ENCODE measurements at regions not wholly inside any gene's neighbourhood (a gene's known extent, or its start where the extent isn't known, plus 50 kb on each side); places are given as distances from the start of the nearest gene placed in this dataset.
"Not testable (repeated sequence)": the region's sequence is repeated elsewhere in the genome, so short reads cannot be mapped to it uniquely, and the experiment has no call there.

- intact Hi-C loops (cut with DNase I) = no loop called here
- H3K36me3 ChIP-seq = no peaks in the 10 kb centered on the region
- no peak for TF ChIP-seq CTCF (IDR thresholded peaks at IDR 0.05)
- no peak for TF ChIP-seq POLR2AphosphoS5 (IDR thresholded peaks at IDR 0.05)
- no peak for TF ChIP-seq POLR2A (IDR thresholded peaks at IDR 0.05)
- no peaks in the 10 kb centered on the region for H3K9me3 ChIP-seq
- no peak for DNase-seq (ENCODE audit: low spot score)
- H3K27ac ChIP-seq = no peak overlapping the region
- no peak overlapping the region for H3K4me3 ChIP-seq
- no peaks in the 10 kb centered on the region for H3K27me3 ChIP-seq (replicated peaks; ENCODE audit: insufficient read depth)
- WGBS = 91% methylated on average over 3 of the region's 3 CpGs
- H3K4me1 ChIP-seq (replicated peaks) = no peaks in the 10 kb centered on the region
Measured at GRCh38 chr7:16265863-16266458, 155.4 kb downstream of the CRPPA start.

DNA sequence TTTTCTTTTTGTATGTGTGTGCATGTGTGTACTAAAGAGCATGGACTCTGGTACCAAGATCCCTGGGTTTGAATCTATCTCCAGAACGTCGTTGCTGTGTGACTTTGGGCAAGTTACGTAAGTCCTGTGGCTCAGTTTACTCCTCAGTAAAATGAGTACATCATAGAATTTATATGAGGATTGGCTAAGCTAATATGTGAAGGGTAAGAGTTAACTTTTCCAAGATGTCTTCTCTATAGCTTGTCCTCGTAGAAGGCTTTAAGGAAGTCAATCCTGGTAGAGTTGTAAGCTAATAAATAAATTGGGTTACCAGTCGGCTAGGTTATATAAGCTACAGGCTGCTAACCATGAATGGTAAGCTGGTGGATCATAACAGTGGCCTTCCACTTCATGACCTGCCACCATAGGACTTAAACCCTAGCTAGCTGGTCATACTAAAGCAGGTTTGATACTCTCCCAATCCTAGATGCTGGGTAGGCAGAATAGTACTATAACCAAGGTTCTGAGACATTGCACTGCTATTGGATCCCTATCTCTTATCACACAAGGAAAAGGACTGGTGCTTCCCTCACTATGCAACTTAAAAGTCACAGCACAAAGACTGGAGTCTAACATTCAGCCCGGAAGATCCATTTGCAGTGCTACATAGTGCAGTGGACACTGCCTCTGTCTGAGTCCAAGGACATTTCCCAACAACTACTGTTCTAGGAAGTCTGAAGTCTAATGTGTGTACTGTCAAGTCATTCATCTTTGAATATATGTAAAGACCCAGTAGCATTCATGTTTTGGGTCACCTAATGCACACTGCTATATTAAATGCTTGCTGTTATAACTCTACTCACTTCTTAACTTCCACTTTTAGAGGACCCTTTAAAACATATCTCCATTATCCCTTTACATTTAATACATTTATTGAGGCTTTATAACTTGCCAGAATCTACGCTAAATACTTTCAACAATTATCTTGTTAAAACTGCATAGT is 156.2 kb downstream of the CRPPA start:
- 83% methylated on average over 7 of the region's 7 CpGs for WGBS
- Histone ChIP-seq H3K36me3 (no peaks in the 10 kb centered on the region), H3K4me1 (replicated peaks) (no peaks in the 10 kb centered on the region), H3K27ac (no peak overlapping the region), H3K27me3 (replicated peaks; ENCODE audit: insufficient read depth) (no peaks in the 10 kb centered on the region), H3K4me3 (no peak overlapping the region), H3K9me3 (no peaks in the 10 kb centered on the region)
- TF ChIP-seq CTCF (IDR thresholded peaks at IDR 0.05) (no peak), POLR2A (IDR thresholded peaks at IDR 0.05) (no peak), POLR2AphosphoS5 (IDR thresholded peaks at IDR 0.05) (no peak)
- intact Hi-C loops (cut with DNase I) = no loop called here
- DNase-seq (ENCODE audit: low spot score) = no peak

DNA sequence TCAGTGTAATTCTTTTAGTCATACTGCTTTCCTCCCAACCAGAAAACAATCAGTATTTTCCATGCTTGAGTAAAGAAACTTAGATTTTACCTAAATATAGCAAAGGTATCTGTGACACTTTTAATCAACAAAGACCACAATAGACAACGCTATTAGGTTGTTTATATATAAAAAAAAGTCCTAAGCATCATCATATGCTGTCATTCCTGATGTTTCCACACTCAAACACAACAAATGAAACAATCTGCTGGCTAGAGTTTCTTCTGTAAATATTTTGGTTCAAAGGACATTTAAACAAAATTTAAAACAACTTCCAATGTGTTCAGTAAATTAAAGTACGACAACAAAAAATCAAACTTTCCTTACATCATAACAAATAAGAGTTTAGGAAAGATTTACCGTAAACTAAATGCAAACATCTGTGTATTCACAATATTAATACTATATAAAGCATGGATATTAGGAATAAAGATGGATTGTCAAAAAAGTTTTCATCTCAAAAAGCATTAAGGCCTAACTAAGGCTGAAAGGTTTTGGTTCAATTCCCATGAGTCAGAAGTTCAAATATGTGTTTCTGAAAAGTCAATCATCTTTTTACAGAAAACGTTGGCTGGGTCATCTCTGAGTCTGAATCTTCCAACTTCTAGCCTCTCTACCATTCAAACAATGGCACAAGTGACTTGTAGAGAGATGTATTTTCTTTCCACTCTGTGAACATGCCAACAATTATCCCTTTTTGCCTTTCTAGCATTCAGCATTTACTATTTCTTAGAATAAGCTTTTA is 157.1 kb downstream of the CRPPA start:
- no peaks in the 10 kb centered on the region for H3K36me3 ChIP-seq
- TF ChIP-seq POLR2A (IDR thresholded peaks at IDR 0.05) (no peak), POLR2AphosphoS5 (IDR thresholded peaks at IDR 0.05) (no peak), CTCF (IDR thresholded peaks at IDR 0.05) (no peak)
- H3K4me1 ChIP-seq (replicated peaks) = no peaks in the 10 kb centered on the region
- H3K27me3 ChIP-seq (replicated peaks; ENCODE audit: insufficient read depth) = no peaks in the 10 kb centered on the region
- intact Hi-C loops (cut with DNase I) = no loop called here
- H3K4me3 ChIP-seq = no peak overlapping the region
- no peaks in the 10 kb centered on the region for H3K9me3 ChIP-seq
- WGBS = 80% methylated on average over 4 of the region's 4 CpGs
- H3K27ac ChIP-seq = no peak overlapping the region
- DNase-seq (ENCODE audit: low spot score) = no peak

- intact Hi-C loops (cut with DNase I); H3K36me3 ChIP-seq; DNase-seq (ENCODE audit: low spot score); H3K4me1 ChIP-seq (replicated peaks); H3K27ac ChIP-seq; H3K27me3 ChIP-seq (replicated peaks; ENCODE audit: insufficient read depth); H3K9me3 ChIP-seq; H3K4me3 ChIP-seq: not testable (repeated sequence)
- over 99% methylated on average over 6 of the region's 6 CpGs for WGBS
Measured at GRCh38 chr7:16263377-16263776, 158.0 kb downstream of the CRPPA start.

- intact Hi-C loops (cut with DNase I) = no loop called here
- Histone ChIP-seq H3K9me3 (no peaks in the 10 kb centered on the region), H3K27me3 (replicated peaks; ENCODE audit: insufficient read depth) (no peaks in the 10 kb centered on the region), H3K4me1 (replicated peaks) (no peaks in the 10 kb centered on the region), H3K36me3 (no peaks in the 10 kb centered on the region), H3K4me3 (no peak overlapping the region), H3K27ac (no peak overlapping the region)
- TF ChIP-seq CTCF (IDR thresholded peaks at IDR 0.05) (no peak), POLR2A (IDR thresholded peaks at IDR 0.05) (no peak), POLR2AphosphoS5 (IDR thresholded peaks at IDR 0.05) (no peak)
- WGBS = 89% methylated on average over 5 of the region's 5 CpGs
- no peak for DNase-seq (ENCODE audit: low spot score)
Measured at GRCh38 chr7:16261654-16262053, 159.7 kb downstream of the CRPPA start.

Measured in prostate gland (tissue), 2 donors.